ENCODE measurements at regions not wholly inside any gene's neighbourhood (a gene's known extent, or its start where the extent isn't known, plus 50 kb on each side); places are given as distances from the start of the nearest gene placed in this dataset.

DNA sequence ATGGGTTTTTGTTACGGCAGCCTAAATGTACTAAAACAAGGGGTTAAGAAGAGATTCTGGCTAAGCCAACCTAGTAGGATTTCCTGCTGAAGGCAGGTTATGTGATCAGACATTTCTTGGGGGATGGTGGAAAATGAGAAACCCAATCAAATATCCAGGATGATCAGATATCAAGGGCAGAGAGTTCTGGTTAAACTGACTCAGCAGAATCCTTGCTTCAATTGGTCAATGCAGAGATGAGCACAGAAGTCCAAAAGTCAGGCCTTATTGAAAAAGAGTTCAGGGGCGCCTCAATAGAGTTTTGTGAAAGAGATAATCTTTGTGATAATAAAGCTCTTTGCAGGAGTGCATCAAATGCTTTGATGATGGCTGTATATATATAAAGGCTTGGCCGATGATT is 237.1 kb downstream of the AMY1C start:
- ATAC-seq (no peak), DNase-seq (no peak)
- H3K9me3 ChIP-seq, result no peaks in the 10 kb centered on the region
- TF ChIP-seq, protein P1, sequence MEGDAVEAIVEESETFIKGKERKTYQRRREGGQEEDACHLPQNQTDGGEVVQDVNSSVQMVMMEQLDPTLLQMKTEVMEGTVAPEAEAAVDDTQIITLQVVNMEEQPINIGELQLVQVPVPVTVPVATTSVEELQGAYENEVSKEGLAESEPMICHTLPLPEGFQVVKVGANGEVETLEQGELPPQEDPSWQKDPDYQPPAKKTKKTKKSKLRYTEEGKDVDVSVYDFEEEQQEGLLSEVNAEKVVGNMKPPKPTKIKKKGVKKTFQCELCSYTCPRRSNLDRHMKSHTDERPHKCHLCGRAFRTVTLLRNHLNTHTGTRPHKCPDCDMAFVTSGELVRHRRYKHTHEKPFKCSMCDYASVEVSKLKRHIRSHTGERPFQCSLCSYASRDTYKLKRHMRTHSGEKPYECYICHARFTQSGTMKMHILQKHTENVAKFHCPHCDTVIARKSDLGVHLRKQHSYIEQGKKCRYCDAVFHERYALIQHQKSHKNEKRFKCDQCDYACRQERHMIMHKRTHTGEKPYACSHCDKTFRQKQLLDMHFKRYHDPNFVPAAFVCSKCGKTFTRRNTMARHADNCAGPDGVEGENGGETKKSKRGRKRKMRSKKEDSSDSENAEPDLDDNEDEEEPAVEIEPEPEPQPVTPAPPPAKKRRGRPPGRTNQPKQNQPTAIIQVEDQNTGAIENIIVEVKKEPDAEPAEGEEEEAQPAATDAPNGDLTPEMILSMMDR (IDR thresholded peaks at IDR 0.05 in 4 of 5, conservative IDR thresholded peaks at IDR 0.05 in 1 of 5), result no peak
- TF ChIP-seq POLR2A (IDR thresholded peaks at IDR 0.05), result no peak
- no peak overlapping the region for H3K27ac ChIP-seq
- intact Hi-C loops (cut with DNase I; ENCODE audit: low total_unique reads) (no loop called here), in situ Hi-C loops (cut with MboI; ENCODE audit: low sequenced_read_pairs in 4 of 4) (no loop called here)
- no peaks in the 10 kb centered on the region for H3K27me3 ChIP-seq
- no peak overlapping the region for H3K4me3 ChIP-seq
- no peaks in the 10 kb centered on the region for H3K36me3 ChIP-seq
- H3K4me1 ChIP-seq, result no peaks in the 10 kb centered on the region

DNA sequence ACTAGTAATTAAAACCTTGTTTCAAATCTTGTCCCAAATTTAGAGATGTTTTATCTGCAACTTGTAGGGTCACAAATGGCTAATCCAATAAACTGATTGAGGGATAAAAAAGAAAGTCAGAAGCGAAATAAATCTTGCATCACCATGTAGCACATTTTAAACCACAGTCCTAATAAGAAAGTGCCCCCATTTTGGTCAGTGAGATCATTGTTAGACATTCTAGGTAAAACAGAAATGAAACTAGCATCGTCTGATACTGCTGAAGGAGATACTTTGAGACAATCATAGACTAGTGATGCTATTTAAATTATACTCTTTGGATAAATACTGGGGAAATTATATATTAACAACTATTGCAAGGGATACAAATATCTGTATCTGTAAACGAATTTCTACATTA is 247.9 kb downstream of the AMY1C start:
- Histone ChIP-seq H3K4me3 (no peak overlapping the region), H3K36me3 (no peaks in the 10 kb centered on the region), H3K4me1 (no peaks in the 10 kb centered on the region), H3K9me3 (no peaks in the 10 kb centered on the region), H3K27ac (no peak overlapping the region), H3K27me3 (no peaks in the 10 kb centered on the region)
- in situ Hi-C loops (cut with MboI; ENCODE audit: low sequenced_read_pairs in 4 of 4) (no loop called here), intact Hi-C loops (cut with DNase I; ENCODE audit: low total_unique reads) (no loop called here)
- DNase-seq (no peak), ATAC-seq (no peak)
- TF ChIP-seq, protein P1 (IDR thresholded peaks at IDR 0.05 in 4 of 5, conservative IDR thresholded peaks at IDR 0.05 in 1 of 5), result no peak
- TF ChIP-seq POLR2A (IDR thresholded peaks at IDR 0.05), result no peak

GRCh38 chr1:104018922-104019674 is 269.4 kb downstream of the AMY1C start:
- intact Hi-C loops (cut with DNase I; ENCODE audit: low total_unique reads), result no loop called here
- DNase-seq, result no peak
- ATAC-seq, result no peak
- Histone ChIP-seq H3K36me3 (no peaks in the 10 kb centered on the region), H3K4me3 (no peak overlapping the region), H3K27me3 (no peaks in the 10 kb centered on the region), H3K27ac (no peak overlapping the region), H3K9me3 (no peaks in the 10 kb centered on the region), H3K4me1 (no peaks in the 10 kb centered on the region)
- no peak for TF ChIP-seq POLR2A (IDR thresholded peaks at IDR 0.05)
- TF ChIP-seq, protein P1 (IDR thresholded peaks at IDR 0.05 in 4 of 5, conservative IDR thresholded peaks at IDR 0.05 in 1 of 5), result no peak
- in situ Hi-C loops (cut with MboI; ENCODE audit: low sequenced_read_pairs in 4 of 4), result no loop called here

GRCh38 chr1:104019675-104020049 is 270.0 kb downstream of the AMY1C start:
- intact Hi-C loops (cut with DNase I; ENCODE audit: low total_unique reads), result no loop called here
- ATAC-seq (no peak), DNase-seq (no peak)
- in situ Hi-C loops (cut with MboI; ENCODE audit: low sequenced_read_pairs in 4 of 4), result no loop called here
- no peaks in the 10 kb centered on the region for H3K4me1 ChIP-seq
- H3K36me3 ChIP-seq, result no peaks in the 10 kb centered on the region
- H3K9me3 ChIP-seq, result no peaks in the 10 kb centered on the region
- no peak overlapping the region for H3K4me3 ChIP-seq
- no peaks in the 10 kb centered on the region for H3K27me3 ChIP-seq
- H3K27ac ChIP-seq, result no peak overlapping the region
- TF ChIP-seq POLR2A (IDR thresholded peaks at IDR 0.05), result no peak
- TF ChIP-seq, protein P1 (IDR thresholded peaks at IDR 0.05 in 4 of 5, conservative IDR thresholded peaks at IDR 0.05 in 1 of 5), result no peak
